Thyroid gland (tissue), 4 donors: ENCODE measurements at regions not wholly inside any gene's neighbourhood (a gene's known extent, or its start where the extent isn't known, plus 50 kb on each side); places are given as distances from the start of the nearest gene placed in this dataset.
"Not testable (repeated sequence)": the region's sequence is repeated elsewhere in the genome, so short reads cannot be mapped to it uniquely, and the experiment has no call there.

Source experiments
- DNase-seq, 2 donors: peaks; one replicate each; pipeline ENCODE4 v3.0.0-alpha.2; 2019
- H3K27ac ChIP-seq, 3 donors: fragments of 200-600 bp; sonication (generic); 1 replicate in 2 of 3; 2 replicates in 1 of 3; pipeline ENCODE4 v1.5.1; 2016 to 2019; ENCODE audit warnings: mild to moderate bottlenecking in 1 of 3, moderate library complexity in 1 of 3
- H3K27me3 ChIP-seq: fragments of 200-600 bp; sonication (generic); one replicate; pipeline ENCODE4 v1.5.1; 2019
- H3K36me3 ChIP-seq, 2 donors: fragments of 200-600 bp; sonication (generic); one replicate each; pipeline ENCODE4 v1.5.1; 2016 to 2019
- H3K4me1 ChIP-seq, 2 donors: fragments of 200-600 bp; sonication (generic); one replicate each; pipeline ENCODE4 v1.5.1; 2017 to 2019
- H3K4me3 ChIP-seq, 3 donors: fragments of 200-600 bp; sonication (generic); replicated peaks in 1 of 3; 1 replicate in 2 of 3; 2 replicates in 1 of 3; pipeline ENCODE4 v1.5.1; 2016; ENCODE audit warnings: mild to moderate bottlenecking in 1 of 3
- H3K9me3 ChIP-seq: fragments of 200-600 bp; sonication (generic); one replicate; pipeline ENCODE4 v1.5.1; 2017
- POLR2A ChIP-seq, 2 donors: fragments of 450-650 bp; IDR thresholded peaks; one replicate each; pipeline ENCODE4 v1.6.1; 2017; ENCODE audit warnings: antibody characterized with exemption in 2 of 2, mild to moderate bottlenecking in 2 of 2, moderate library complexity in 1 of 2
- WGBS, 2 donors: methylation state at CpG; one replicate each; pipeline ENCODE4 v1.1.5; 2017; 5-methylcytosine and 5-hydroxymethylcytosine counted together
- intact Hi-C: fragments of 100-400 bp; cut with DNase I; formaldehyde crosslinking; loops from one replicate; pipeline ENCODE4 v1.15.1; 2023
- TF ChIP-seq, protein P1 (sequence below), 6 experiments: fragments of 200-600 bp in 3 of 6; fragments of 450-650 bp in 3 of 6; sonication (generic) in 3 of 6; IDR thresholded peaks; one replicate each; pipeline ENCODE4 v1.5.1; 2016 to 2019; ENCODE audit warnings: antibody characterized with exemption in 6 of 6, mild to moderate bottlenecking in 2 of 6, inconsistent platforms in 1 of 6, moderate library complexity in 1 of 6

GRCh38 chr22:41038732-41039131 lies 53.7 kb upstream of the EP300 start:
- no peaks in the 10 kb centered on the region for H3K27me3 ChIP-seq
- H3K4me3 ChIP-seq, result no peak overlapping the region
- 64 to 69% methylated on average over 4 of the region's 4 CpGs for WGBS, 2 donors
- TF ChIP-seq, protein P1, sequence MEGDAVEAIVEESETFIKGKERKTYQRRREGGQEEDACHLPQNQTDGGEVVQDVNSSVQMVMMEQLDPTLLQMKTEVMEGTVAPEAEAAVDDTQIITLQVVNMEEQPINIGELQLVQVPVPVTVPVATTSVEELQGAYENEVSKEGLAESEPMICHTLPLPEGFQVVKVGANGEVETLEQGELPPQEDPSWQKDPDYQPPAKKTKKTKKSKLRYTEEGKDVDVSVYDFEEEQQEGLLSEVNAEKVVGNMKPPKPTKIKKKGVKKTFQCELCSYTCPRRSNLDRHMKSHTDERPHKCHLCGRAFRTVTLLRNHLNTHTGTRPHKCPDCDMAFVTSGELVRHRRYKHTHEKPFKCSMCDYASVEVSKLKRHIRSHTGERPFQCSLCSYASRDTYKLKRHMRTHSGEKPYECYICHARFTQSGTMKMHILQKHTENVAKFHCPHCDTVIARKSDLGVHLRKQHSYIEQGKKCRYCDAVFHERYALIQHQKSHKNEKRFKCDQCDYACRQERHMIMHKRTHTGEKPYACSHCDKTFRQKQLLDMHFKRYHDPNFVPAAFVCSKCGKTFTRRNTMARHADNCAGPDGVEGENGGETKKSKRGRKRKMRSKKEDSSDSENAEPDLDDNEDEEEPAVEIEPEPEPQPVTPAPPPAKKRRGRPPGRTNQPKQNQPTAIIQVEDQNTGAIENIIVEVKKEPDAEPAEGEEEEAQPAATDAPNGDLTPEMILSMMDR (IDR thresholded peaks at IDR 0.05), result no peak
- no peak for TF ChIP-seq POLR2A (IDR thresholded peaks at IDR 0.05)
- no peak overlapping the region for H3K27ac ChIP-seq
- no peak for DNase-seq
- H3K4me1 ChIP-seq, result no peaks in the 10 kb centered on the region
- no peaks in the 10 kb centered on the region for H3K9me3 ChIP-seq
- no peaks in the 10 kb centered on the region for H3K36me3 ChIP-seq
- intact Hi-C loops, result no loop called here

DNA sequence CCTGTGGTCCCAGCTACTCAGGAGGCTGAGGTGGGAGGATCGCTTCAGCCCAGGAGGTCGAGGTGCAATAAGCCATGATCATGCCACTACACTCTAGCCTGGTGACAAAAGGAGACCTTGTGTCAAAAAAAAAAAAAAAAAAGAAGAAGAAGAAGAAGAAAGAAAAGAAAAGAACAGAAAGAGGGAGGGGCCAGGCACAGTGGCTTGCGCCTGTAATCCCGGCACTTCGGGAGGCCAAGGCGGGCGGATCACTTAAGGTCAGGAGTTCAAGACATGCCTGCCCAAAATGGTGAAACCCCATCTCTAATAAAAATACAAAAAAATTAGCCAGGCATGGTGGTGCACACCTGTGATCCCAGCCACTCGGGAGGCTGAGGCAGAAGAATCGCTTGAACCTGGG lies 52.8 kb upstream of the EP300 start:
- WGBS, 2 donors, result 92 to 93% methylated on average over 9 of the region's 9 CpGs
- H3K36me3 ChIP-seq, intact Hi-C loops: not testable (repeated sequence)

DNA sequence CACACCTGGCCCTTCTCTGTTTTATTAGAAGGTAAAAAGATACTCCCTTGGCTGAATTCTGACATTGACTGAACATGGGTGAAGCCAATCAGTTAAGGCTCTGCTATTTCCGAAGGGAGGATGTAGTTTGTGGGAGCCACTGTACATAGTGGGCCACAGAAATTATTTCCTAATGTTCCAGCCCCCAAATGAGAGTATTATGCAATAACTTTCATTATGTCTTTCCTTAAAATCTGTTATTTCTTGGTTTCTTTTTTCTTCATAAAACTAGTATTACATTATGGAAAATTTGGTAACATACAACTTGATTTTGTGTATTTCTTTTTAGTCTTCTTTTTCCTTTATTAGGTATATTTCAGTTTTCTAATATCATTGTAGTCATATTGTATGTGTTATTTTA lies 51.9 kb upstream of the EP300 start:
- Histone ChIP-seq H3K36me3 (no peaks in the 10 kb centered on the region), H3K27me3 (no peaks in the 10 kb centered on the region), H3K4me3 (no peak overlapping the region), H3K9me3 (no peaks in the 10 kb centered on the region), H3K27ac (no peak overlapping the region), H3K4me1 (no peaks in the 10 kb centered on the region)
- intact Hi-C loops, result no loop called here
- 78 to 94% methylated on average over 1 of the region's 1 CpG for WGBS, 2 donors
- TF ChIP-seq, protein P1 (IDR thresholded peaks at IDR 0.05), result no peak
- no peak for TF ChIP-seq POLR2A (IDR thresholded peaks at IDR 0.05)
- DNase-seq, result no peak

More for the DNA sequence above, 52.8 kb upstream of the EP300 start:
- not testable (repeated sequence) for DNase-seq, H3K4me3 ChIP-seq, H3K27me3 ChIP-seq, H3K9me3 ChIP-seq, H3K4me1 ChIP-seq, H3K27ac ChIP-seq

- TF ChIP-seq, protein P1 (IDR thresholded peaks at IDR 0.05), result no peak
- TF ChIP-seq POLR2A (IDR thresholded peaks at IDR 0.05), result no peak
- Histone ChIP-seq H3K4me1 (no peaks in the 10 kb centered on the region), H3K4me3 (no peak overlapping the region), H3K27ac (no peak overlapping the region), H3K27me3 (no peaks in the 10 kb centered on the region), H3K36me3 (no peaks in the 10 kb centered on the region), H3K9me3 (no peaks in the 10 kb centered on the region)
- intact Hi-C loops, result no loop called here
- DNase-seq, result no peak
- 91 to 93% methylated on average over 5 of the region's 5 CpGs for WGBS, 2 donors
These were observed 50.9 kb upstream of the EP300 start for GRCh38 chr22:41041532-41041931.
